Dendritic cell treated with granulocyte-macrophage colony-stimulating factor and Interleukin-4, amounts not matched to agents 40 ng/mL and 50 ng/mL, for 4 days (primary cell): ENCODE measurements at regions not wholly inside any gene's neighbourhood (a gene's known extent, or its start where the extent isn't known, plus 50 kb on each side); places are given as distances from the start of the nearest gene placed in this dataset.

Experiments
- H3K27ac Mint-ChIP-seq: one replicate; pipeline ENCODE4 v1.8.0; 2022; ENCODE audit warnings: mild to moderate bottlenecking, mixed read lengths
- H3K27me3 Mint-ChIP-seq: one replicate; pipeline ENCODE4 v1.8.0; 2022; ENCODE audit warnings: mild to moderate bottlenecking, mixed read lengths
- H3K36me3 Mint-ChIP-seq: one replicate; pipeline ENCODE4 v1.8.0; 2022; ENCODE audit warnings: low read depth, mixed read lengths
- H3K4me1 Mint-ChIP-seq: one replicate; pipeline ENCODE4 v1.8.0; 2022; ENCODE audit warnings: low read depth, mixed read lengths
- H3K4me3 Mint-ChIP-seq: one replicate; pipeline ENCODE4 v1.8.0; 2022; ENCODE audit warnings: mild to moderate bottlenecking, moderate library complexity, mixed read lengths
- H3K9me3 Mint-ChIP-seq: one replicate; pipeline ENCODE4 v1.8.0; 2022; ENCODE audit warnings: mixed read lengths
- intact Hi-C: fragments of 100-400 bp; cut with micrococcal nuclease; formaldehyde crosslinking; loops from one replicate; pipeline ENCODE4 v1.15.0; 2022

DNA sequence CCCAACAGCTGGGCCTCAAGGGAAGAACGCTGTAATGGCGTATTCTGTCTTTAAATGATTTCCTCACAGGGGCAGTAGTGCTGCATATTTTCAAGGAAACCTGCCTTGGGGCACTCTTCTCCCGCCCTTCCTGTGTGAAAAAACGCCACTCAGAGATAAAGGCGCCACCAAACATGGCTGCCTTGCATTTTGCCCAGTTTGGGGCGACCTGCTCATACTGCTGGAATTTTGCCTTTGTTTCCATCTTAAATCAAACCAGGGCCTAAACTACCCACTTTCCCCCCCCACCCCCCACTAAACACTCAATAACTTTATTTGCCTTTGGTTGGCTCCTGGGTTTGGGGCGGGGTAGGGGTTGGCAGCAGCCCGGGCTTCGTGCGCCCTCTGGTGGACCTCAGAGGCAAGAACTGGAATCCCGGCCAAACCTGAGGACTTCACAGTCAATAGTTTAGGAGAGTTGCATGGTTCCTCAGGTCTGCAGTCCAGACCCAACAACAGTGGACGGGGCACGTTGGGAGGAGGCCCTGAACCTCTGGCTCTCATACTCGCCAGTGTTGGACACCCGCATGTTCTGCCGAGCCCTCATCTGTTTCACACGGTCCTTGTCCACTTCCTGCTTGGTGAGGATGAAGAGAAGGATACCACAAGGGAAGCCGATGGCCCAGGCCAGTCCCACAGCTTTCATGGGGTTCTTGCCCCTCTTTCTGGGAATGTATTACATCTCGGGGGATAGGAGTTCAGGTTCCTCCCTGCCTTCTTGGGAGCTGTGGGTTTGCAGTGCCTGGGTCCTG is 220.1 kb upstream of the STK26 start:
- no peaks in the 10 kb centered on the region for H3K36me3 Mint-ChIP-seq
- H3K4me1 Mint-ChIP-seq = no peaks in the 10 kb centered on the region
- H3K27ac Mint-ChIP-seq = no peak overlapping the region
- no peak overlapping the region for H3K4me3 Mint-ChIP-seq
- no peaks in the 10 kb centered on the region for H3K27me3 Mint-ChIP-seq
- intact Hi-C loops = no loop called here
- no peaks in the 10 kb centered on the region for H3K9me3 Mint-ChIP-seq

DNA sequence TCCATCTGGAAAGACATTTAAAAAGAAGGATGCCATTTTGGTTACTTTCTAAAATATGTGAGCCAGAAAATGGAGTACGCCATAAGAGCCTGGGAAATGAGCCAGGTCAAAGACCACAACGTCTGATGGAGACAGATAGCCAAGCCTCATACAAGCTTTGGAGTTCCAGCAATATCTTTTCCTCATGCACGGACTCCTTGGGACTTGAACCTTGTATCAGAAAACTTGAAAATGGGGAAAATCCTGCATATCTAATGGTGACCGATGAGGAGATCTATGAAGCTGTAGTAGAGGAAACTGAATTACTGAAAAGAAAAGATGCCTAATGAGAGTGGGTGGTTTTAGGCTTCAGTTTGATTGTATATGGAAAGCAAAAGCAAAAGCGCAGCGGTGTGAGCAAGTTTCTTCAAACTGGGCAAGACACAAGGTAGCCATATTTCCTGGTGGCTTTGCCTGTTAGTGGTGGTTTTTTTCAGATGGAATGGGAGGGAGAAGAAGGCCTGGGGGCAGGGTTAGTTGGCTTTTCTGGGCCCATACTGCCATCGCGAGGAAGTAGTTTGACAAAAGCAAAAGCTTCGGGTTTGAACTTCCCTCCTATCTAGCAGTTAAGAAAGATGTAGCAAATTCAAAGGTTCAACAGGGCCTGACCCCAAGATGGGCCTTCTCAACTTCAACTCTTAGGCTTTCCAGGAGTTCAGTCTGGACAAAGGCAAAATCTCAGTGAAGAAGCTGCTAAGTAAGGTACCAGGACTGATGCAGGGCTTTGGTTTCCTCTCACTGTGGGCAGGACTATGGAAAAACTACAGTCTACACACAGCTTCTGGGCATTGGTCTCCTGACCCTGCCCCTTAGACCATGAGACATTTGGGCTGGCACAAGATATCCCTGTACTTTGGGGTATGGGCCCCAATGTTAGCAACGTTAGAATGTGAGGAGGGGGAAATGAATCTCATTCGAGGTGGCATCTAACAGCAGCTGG is 210.0 kb upstream of the STK26 start:
- Mint-ChIP-seq H3K36me3 (no peaks in the 10 kb centered on the region), H3K27me3 (no peaks in the 10 kb centered on the region), H3K9me3 (no peaks in the 10 kb centered on the region), H3K4me3 (peak overlapping the region; percentile 70), H3K27ac (peak overlapping the region; percentile 96), H3K4me1 (peaks cover 9% of the 10 kb centered on the region)
- intact Hi-C loops = loop anchor here (10.0 kb wide), 1 partner anchor 672 kb away; the partner anchor contains the start of gene MBNL3

DNA sequence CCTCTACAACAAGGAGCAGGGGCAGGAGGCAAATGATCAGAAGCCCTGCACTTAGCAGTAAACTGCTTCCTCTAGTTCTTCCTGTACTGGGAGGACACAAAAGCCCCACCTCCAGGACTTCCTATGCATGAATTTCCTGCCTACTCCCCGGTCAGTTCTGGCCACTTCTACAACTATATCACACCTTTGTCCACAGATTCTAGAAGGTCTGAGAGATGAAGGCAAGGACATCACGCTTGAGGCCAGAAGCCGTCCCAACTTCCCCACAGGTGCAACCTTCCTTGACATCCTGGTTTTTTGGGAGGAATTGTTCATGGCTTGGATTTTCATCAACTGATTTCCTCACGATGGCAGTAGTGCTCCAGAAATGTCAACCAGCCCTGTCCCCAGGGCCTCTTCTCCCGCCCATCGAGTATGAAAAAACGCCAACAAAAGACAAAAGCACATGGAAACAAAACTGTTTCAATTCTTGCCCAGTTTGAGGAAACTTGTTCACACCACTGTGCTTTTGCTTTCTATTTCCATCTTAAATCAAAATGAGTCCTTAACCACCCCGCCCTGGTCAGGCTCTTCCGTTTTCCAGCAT is 206.5 kb upstream of the STK26 start:
- Mint-ChIP-seq H3K9me3 (no peaks in the 10 kb centered on the region), H3K4me3 (peak overlapping the region; percentile 67), H3K4me1 (peaks cover 16% of the 10 kb centered on the region), H3K27me3 (no peaks in the 10 kb centered on the region), H3K27ac (peak overlapping the region; percentile 90), H3K36me3 (no peaks in the 10 kb centered on the region)
- intact Hi-C loops = loop anchor here (2.0 to 10.0 kb wide), 2 partner anchors 400 to 668 kb away; partner anchors contain the start of gene MBNL3

DNA sequence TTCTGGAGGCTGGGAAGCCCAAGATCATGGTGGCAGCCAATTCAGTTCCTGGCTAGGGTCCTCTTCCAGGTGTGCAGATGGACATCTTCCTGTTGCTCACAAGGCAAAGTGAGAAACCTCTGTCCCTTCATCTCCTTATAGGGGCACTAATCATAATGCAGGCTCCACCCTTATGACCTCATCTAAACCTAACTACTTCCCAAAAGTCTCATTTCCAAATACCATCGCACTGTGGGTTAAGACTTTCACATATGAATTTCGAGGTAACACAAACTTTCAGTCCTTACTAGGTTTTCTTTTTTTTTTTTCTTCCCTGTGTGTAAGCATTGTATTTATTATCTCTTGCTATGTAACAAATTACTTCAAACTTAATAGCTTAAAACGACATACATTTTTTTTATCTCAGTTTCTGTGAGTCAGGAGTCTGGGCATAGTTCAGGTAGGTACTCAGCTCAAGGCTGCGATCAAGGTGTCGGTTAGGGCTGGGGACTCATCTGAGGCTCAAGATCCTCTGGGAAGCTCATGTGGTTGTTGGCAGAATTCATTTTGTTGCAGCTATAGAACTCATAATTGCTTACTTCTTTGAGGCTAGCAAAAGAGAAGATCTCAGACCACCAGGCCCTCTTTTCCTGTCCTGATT is 204.7 kb upstream of the STK26 start:
- Mint-ChIP-seq H3K27me3 (no peaks in the 10 kb centered on the region), H3K9me3 (no peaks in the 10 kb centered on the region), H3K27ac (peak overlapping the region; percentile 90), H3K4me3 (peak overlapping the region; percentile 26), H3K4me1 (peaks cover 16% of the 10 kb centered on the region), H3K36me3 (no peaks in the 10 kb centered on the region)
- intact Hi-C loops = loop anchor here (10.0 kb wide), 1 partner anchor 666 kb away; the partner anchor contains the start of gene MBNL3

DNA sequence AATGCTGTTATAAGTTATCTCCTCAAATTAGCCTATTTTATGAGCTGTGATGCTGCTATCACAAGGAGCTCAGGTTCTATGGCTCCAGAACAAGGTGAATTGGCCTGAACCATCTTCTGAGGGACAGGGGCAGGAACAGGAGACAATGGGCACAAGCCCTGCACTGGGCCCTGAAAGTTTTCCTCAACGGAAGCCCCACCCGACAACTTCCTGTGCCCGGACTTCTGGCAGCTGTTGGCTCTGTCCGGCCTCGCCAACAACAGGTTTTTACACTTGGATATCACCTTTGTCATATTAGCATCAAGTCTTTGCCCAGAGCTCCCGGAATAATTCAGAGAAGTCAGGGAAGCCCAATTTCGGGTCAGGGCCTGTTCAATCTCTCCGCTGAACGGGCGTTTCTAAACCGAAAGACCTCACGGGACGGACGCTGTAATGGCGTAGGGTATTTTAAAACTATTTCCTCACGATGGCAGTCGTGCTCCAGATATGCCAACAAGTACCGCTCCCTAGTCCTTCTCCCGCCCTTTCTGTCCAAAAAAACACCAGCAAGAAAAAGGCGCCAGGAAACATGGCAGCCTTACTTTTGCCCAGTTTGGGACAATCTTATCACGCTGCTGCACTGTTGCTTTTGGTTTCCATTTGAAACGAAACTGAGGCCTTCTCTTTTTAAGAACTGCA is 201.0 kb upstream of the STK26 start:
- H3K9me3 Mint-ChIP-seq = no peaks in the 10 kb centered on the region
- peak overlapping the region; percentile 41 for H3K27ac Mint-ChIP-seq
- no peaks in the 10 kb centered on the region for H3K27me3 Mint-ChIP-seq
- H3K36me3 Mint-ChIP-seq = no peaks in the 10 kb centered on the region
- no peak overlapping the region for H3K4me3 Mint-ChIP-seq
- peaks cover 9% of the 10 kb centered on the region for H3K4me1 Mint-ChIP-seq
- intact Hi-C loops = loop anchor here (10.0 kb wide), 1 partner anchor 1843 kb away; no protein-coding TSS in a partner anchor

DNA sequence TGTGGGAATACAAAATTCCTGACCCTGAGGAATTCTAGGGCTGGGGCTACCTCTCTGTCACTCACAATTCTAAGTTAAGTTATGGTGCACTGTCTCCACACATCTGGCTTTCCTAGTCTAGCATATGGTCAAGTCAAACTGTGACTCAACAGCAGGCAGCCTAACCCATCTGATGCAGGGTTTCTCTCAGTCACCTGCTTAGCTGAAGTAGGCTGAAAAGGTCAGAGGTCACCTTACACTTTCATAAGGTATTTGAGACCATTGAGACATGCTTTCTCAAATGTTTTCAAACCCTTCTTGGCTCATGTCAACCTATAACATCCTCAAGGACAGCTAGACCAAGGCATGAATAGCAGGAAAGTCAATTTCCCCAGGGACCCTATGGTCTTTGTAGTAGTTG is 196.5 kb upstream of the STK26 start:
- no peaks in the 10 kb centered on the region for H3K9me3 Mint-ChIP-seq
- H3K27me3 Mint-ChIP-seq = no peaks in the 10 kb centered on the region
- no peaks in the 10 kb centered on the region for H3K36me3 Mint-ChIP-seq
- no peak overlapping the region for H3K27ac Mint-ChIP-seq
- no peak overlapping the region for H3K4me3 Mint-ChIP-seq
- H3K4me1 Mint-ChIP-seq = peaks cover 7% of the 10 kb centered on the region
- intact Hi-C loops = loop anchor here (10.0 kb wide), 1 partner anchor 1838 kb away; no protein-coding TSS in a partner anchor

DNA sequence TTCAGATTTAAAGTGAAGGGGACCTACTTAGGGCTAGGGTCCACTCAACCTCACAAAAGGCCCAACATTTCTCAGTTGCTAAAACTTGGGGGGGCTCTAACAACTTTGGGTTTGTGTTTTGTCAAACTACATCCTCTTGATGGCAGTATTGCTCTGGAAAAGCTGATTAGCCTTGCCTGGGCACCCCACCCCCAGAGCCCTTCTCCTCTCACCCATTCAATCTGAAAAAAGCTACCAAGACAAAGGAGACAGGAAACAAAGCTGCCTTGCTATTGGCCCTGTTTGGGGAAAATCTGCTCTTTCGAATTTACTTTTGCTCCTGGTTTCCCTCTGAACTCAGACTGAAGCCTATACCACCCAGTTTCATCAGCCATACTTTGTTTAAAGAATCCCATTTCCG is 195.2 kb upstream of the STK26 start:
- intact Hi-C loops = loop anchor here (10.0 kb wide), 1 partner anchor 1837 kb away; no protein-coding TSS in a partner anchor
- no peaks in the 10 kb centered on the region for H3K9me3 Mint-ChIP-seq
- no peaks in the 10 kb centered on the region for H3K27me3 Mint-ChIP-seq
- H3K4me3 Mint-ChIP-seq = no peak overlapping the region
- no peak overlapping the region for H3K27ac Mint-ChIP-seq
- no peaks in the 10 kb centered on the region for H3K36me3 Mint-ChIP-seq
- peaks cover 12% of the 10 kb centered on the region for H3K4me1 Mint-ChIP-seq

DNA sequence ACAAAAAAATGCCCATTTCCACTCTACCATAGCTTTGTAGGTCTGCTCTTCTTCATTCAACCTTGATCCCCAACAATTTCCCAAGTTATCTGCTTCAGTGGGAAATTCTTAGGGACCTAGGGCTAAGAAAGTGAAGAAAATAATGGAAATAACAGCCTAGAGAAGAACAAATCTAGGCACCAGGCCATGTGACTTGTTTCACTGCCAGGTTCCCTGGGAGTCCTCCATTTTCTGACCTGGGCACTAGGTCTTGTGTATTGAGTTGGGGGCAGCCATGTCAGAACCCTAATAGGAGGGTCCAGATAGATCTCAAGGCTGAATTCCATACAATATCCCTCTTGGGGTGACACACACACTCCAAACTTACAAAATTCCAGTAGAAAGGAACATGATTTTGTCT is 194.6 kb upstream of the STK26 start:
- H3K27me3 Mint-ChIP-seq = no peaks in the 10 kb centered on the region
- intact Hi-C loops = loop anchor here (10.0 kb wide), 1 partner anchor 1836 kb away; no protein-coding TSS in a partner anchor
- no peak overlapping the region for H3K4me3 Mint-ChIP-seq

DNA sequence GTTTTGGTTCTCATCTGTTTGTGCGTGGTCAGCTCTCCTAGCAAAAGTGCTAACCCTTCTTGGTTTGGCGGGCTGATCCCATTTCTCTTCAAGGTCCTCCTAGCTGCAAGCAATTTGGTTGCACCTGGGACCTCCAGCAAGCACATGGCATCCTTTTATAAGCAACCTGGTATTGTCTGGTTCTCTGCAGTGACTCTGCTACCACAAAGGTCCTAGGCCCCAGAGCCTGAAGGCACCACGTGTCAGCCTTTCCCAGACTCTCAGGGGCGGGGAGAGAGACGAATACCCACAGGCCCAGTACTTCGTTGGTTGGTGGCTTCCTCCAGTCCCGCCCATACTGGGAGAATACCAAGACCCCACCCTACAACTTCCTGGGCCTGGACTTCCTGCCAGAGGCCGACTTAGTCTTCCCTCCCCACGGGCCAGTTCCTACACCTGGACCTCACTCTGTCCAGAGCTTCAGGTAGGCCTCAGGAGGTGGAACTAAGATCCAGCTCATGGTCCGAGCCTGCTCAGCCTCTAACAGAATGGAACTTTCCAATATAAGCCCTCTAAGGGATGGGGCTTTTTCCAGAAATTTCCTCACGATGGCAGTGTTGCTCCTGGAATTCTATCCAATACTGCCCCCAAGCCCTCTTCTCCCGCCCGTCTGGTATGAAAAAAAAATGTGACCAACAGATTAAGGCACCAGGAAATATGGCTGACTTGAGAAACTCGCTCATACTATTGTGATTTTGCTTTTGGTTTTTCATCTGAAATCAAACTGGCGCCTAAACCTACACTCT is 192.5 kb upstream of the STK26 start:
- H3K4me1 Mint-ChIP-seq = peaks cover 12% of the 10 kb centered on the region
- H3K9me3 Mint-ChIP-seq = no peaks in the 10 kb centered on the region
- intact Hi-C loops = loop anchor here (5.0 kb wide), 1 partner anchor 387 kb away; the partner anchor contains the start of gene RAP2C
- peak overlapping the region; percentile 77 for H3K4me3 Mint-ChIP-seq
- H3K36me3 Mint-ChIP-seq = no peaks in the 10 kb centered on the region
- no peaks in the 10 kb centered on the region for H3K27me3 Mint-ChIP-seq
- H3K27ac Mint-ChIP-seq = peak overlapping the region; percentile 87

More for the DNA sequence above, 194.6 kb upstream of the STK26 start:
- Mint-ChIP-seq H3K9me3 (no peaks in the 10 kb centered on the region), H3K27ac (no peak overlapping the region), H3K36me3 (no peaks in the 10 kb centered on the region), H3K4me1 (peaks cover 12% of the 10 kb centered on the region)

DNA sequence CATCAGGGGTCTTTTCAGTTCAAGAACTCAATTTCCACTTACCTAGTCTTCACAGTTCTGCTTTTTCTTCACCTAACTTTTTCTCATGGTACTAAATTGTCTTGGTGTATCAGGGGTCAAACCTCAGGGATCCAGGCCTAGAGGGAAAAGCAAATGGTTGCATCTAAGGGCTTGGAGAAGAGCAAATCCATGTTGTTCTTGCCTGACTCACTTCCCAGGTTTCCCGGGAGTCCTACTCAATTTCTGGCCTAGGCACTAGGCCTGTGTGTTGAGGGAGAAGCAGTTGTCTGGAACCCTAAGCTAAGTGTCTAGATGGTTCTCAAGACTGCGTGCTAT is 191.9 kb upstream of the STK26 start:
- H3K27ac Mint-ChIP-seq = peak overlapping the region; percentile 87
- peaks cover 12% of the 10 kb centered on the region for H3K4me1 Mint-ChIP-seq
- intact Hi-C loops = loop anchor here (5.0 kb wide), 1 partner anchor 386 kb away; the partner anchor contains the start of gene RAP2C
- no peaks in the 10 kb centered on the region for H3K9me3 Mint-ChIP-seq
- no peaks in the 10 kb centered on the region for H3K36me3 Mint-ChIP-seq
- peak overlapping the region; percentile 77 for H3K4me3 Mint-ChIP-seq
- H3K27me3 Mint-ChIP-seq = no peaks in the 10 kb centered on the region

DNA sequence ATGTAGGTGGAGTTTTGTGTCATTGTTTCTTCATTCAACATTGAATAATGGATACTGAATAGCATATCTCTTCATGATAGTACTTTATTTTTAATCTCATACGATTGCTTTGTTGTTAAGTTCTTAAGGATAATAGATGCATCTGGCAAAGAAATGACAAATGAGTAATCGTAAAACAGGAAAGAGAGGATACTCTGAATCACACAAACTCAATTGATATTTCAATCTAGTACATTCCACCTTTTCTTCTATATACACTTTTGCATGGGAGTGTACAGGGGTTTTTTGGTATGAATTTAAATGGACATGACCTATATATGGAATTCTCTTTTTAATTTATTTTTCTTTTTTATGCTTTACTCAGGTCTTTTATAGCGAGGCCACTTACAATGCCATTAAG is 186.9 kb upstream of the STK26 start:
- intact Hi-C loops = no loop called here

DNA sequence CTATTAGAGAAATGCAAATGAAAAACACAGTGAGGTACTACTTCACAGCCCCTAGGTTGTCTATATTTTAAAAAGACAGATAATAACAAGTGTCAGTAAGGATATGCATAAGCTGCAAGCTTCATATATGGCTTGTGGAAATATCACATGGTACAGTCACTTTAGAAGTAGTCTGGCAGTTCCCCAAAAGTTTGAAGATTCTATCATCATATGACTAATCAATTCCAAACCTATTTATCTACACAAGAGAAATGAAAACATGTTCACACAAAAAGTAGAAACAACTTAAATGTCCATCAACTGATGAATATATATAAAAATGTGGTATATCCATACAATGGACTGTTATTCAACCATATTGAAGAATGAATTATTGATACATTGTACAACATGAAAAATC is 185.8 kb upstream of the STK26 start:
- no peaks in the 10 kb centered on the region for H3K36me3 Mint-ChIP-seq
- no peak overlapping the region for H3K27ac Mint-ChIP-seq
- no peaks in the 10 kb centered on the region for H3K27me3 Mint-ChIP-seq
- no peak overlapping the region for H3K4me3 Mint-ChIP-seq
- H3K4me1 Mint-ChIP-seq = no peaks in the 10 kb centered on the region
- H3K9me3 Mint-ChIP-seq = no peaks in the 10 kb centered on the region
- intact Hi-C loops = no loop called here

More for the DNA sequence above, 186.9 kb upstream of the STK26 start:
- Mint-ChIP-seq H3K9me3 (no peaks in the 10 kb centered on the region), H3K4me3 (no peak overlapping the region), H3K36me3 (no peaks in the 10 kb centered on the region), H3K27me3 (no peaks in the 10 kb centered on the region), H3K27ac (no peak overlapping the region), H3K4me1 (peaks cover 6% of the 10 kb centered on the region)
